ENCODE measurements at regions not wholly inside any gene's neighbourhood (a gene's known extent, or its start where the extent isn't known, plus 50 kb on each side); places are given as distances from the start of the nearest gene placed in this dataset.
"Not testable (repeated sequence)": the region's sequence is repeated elsewhere in the genome, so short reads cannot be mapped to it uniquely, and the experiment has no call there.

- Histone ChIP-seq H3K79me2 (ENCODE audit: insufficient read depth, low read length) (no peaks in the 10 kb centered on the region), H3K9ac (ENCODE audit: low read depth, low read length) (no peak overlapping the region), H3K4me2 (ENCODE audit: insufficient read depth, low read length) (no peak overlapping the region), H3K4me1 (ENCODE audit: insufficient read depth, low read length) (peaks cover 5% of the 10 kb centered on the region), H3K27me3 (ENCODE audit: insufficient read depth, low read length, poor library complexity) (no peaks in the 10 kb centered on the region), H3K27ac (ENCODE audit: low read length) (no peak overlapping the region), H3K36me3 (ENCODE audit: insufficient read depth, low read length) (no peaks in the 10 kb centered on the region), H4K20me1 (ENCODE audit: insufficient read depth, low read length) (no peaks in the 10 kb centered on the region), H3K9me3 (ENCODE audit: insufficient read depth, low read length, severe bottlenecking) (no peaks in the 10 kb centered on the region), H3K4me3 (ENCODE audit: low read depth in 1 of 2, low read length in 2 of 2) (no peak overlapping the region), H2AFZ (ENCODE audit: low read depth, low read length) (no peak overlapping the region)
- no peak for TF ChIP-seq EZH2 (IDR thresholded peaks at IDR 0.05; ENCODE audit: borderline replicate concordance, low read depth, low read length, severe bottlenecking)
- TF ChIP-seq CTCF (IDR thresholded peaks at IDR 0.05; ENCODE audit: borderline replicate concordance, extremely low read depth, low read length, poor library complexity, severe bottlenecking) = no peak
- DNase-seq = no peak
- no peak for ATAC-seq (ENCODE audit: insufficient read depth, low read depth)
These were observed 75.7 kb downstream of the LYZL2 start for GRCh38 chr10:30553626-30554439.

- Histone ChIP-seq H3K4me2 (ENCODE audit: insufficient read depth, low read length) (no peak overlapping the region), H3K36me3 (ENCODE audit: insufficient read depth, low read length) (no peaks in the 10 kb centered on the region), H3K4me1 (ENCODE audit: insufficient read depth, low read length) (peaks cover 5% of the 10 kb centered on the region), H3K27me3 (ENCODE audit: insufficient read depth, low read length, poor library complexity) (no peaks in the 10 kb centered on the region), H3K4me3 (ENCODE audit: low read depth in 1 of 2, low read length in 2 of 2) (no peak overlapping the region), H3K9ac (ENCODE audit: low read depth, low read length) (no peak overlapping the region), H4K20me1 (ENCODE audit: insufficient read depth, low read length) (no peaks in the 10 kb centered on the region), H3K9me3 (ENCODE audit: insufficient read depth, low read length, severe bottlenecking) (no peaks in the 10 kb centered on the region), H2AFZ (ENCODE audit: low read depth, low read length) (no peak overlapping the region), H3K79me2 (ENCODE audit: insufficient read depth, low read length) (no peaks in the 10 kb centered on the region), H3K27ac (ENCODE audit: low read length) (no peak overlapping the region)
- no peak for DNase-seq
- ATAC-seq (ENCODE audit: insufficient read depth, low read depth) = no peak
- TF ChIP-seq EZH2 (IDR thresholded peaks at IDR 0.05; ENCODE audit: borderline replicate concordance, low read depth, low read length, severe bottlenecking) = no peak
- no peak for TF ChIP-seq CTCF (IDR thresholded peaks at IDR 0.05; ENCODE audit: borderline replicate concordance, extremely low read depth, low read length, poor library complexity, severe bottlenecking)
These were observed 76.4 kb downstream of the LYZL2 start for GRCh38 chr10:30553018-30553625.

- ATAC-seq (ENCODE audit: insufficient read depth, low read depth) = peak; percentile 95
- no peak for TF ChIP-seq CTCF (IDR thresholded peaks at IDR 0.05; ENCODE audit: borderline replicate concordance, extremely low read depth, low read length, poor library complexity, severe bottlenecking)
- TF ChIP-seq EZH2 (IDR thresholded peaks at IDR 0.05; ENCODE audit: borderline replicate concordance, low read depth, low read length, severe bottlenecking) = no peak
- Histone ChIP-seq H3K4me1 (ENCODE audit: insufficient read depth, low read length) (peaks cover 5% of the 10 kb centered on the region), H2AFZ (ENCODE audit: low read depth, low read length) (no peak overlapping the region), H3K79me2 (ENCODE audit: insufficient read depth, low read length) (no peaks in the 10 kb centered on the region), H3K4me3 (ENCODE audit: low read depth in 1 of 2, low read length in 2 of 2) (no peak overlapping the region), H3K9ac (ENCODE audit: low read depth, low read length) (no peak overlapping the region), H3K27ac (ENCODE audit: low read length) (no peak overlapping the region; the same call in 1 of the 2 replicates), H3K36me3 (ENCODE audit: insufficient read depth, low read length) (no peaks in the 10 kb centered on the region), H3K4me2 (ENCODE audit: insufficient read depth, low read length) (no peak overlapping the region), H3K27me3 (ENCODE audit: insufficient read depth, low read length, poor library complexity) (no peaks in the 10 kb centered on the region), H3K9me3 (ENCODE audit: insufficient read depth, low read length, severe bottlenecking) (no peaks in the 10 kb centered on the region), H4K20me1 (ENCODE audit: insufficient read depth, low read length) (no peaks in the 10 kb centered on the region)
- DNase-seq = peak; percentile 70
These were observed 78.4 kb downstream of the LYZL2 start for GRCh38 chr10:30550967-30551815.

- H3K27me3 ChIP-seq (ENCODE audit: insufficient read depth, low read length, poor library complexity); H3K4me1 ChIP-seq (ENCODE audit: insufficient read depth, low read length); H2AFZ ChIP-seq (ENCODE audit: low read depth, low read length); H3K36me3 ChIP-seq (ENCODE audit: insufficient read depth, low read length); H4K20me1 ChIP-seq (ENCODE audit: insufficient read depth, low read length); ATAC-seq (ENCODE audit: insufficient read depth, low read depth); H3K4me3 ChIP-seq (ENCODE audit: low read depth in 1 of 2, low read length in 2 of 2); H3K79me2 ChIP-seq (ENCODE audit: insufficient read depth, low read length); H3K4me2 ChIP-seq (ENCODE audit: insufficient read depth, low read length); H3K9ac ChIP-seq (ENCODE audit: low read depth, low read length); H3K27ac ChIP-seq (ENCODE audit: low read length); H3K9me3 ChIP-seq (ENCODE audit: insufficient read depth, low read length, severe bottlenecking); DNase-seq: not testable (repeated sequence)
These were observed 80.3 kb downstream of the LYZL2 start for GRCh38 chr10:30549134-30549687.
